ENCODE measurements at regions not wholly inside any gene's neighbourhood (a gene's known extent, or its start where the extent isn't known, plus 50 kb on each side); places are given as distances from the start of the nearest gene placed in this dataset.

GRCh38 chr17:13334374-13334773, 267.4 kb downstream of the HS3ST3A1 start:
- TF ChIP-seq CTCF (conservative IDR thresholded peaks at IDR 0.05; ENCODE audit: low read depth, low read length): no peak
- H3K4me3 ChIP-seq (ENCODE audit: low read depth, low read length): no peak overlapping the region
- no peak for DNase-seq (ENCODE audit: low read depth)

- TF ChIP-seq CTCF (conservative IDR thresholded peaks at IDR 0.05; ENCODE audit: low read depth, low read length): no peak
- no peak for DNase-seq (ENCODE audit: low read depth)
- H3K4me3 ChIP-seq (ENCODE audit: low read depth, low read length): no peak overlapping the region
Measured at GRCh38 chr17:13333661-13334060, 268.1 kb downstream of the HS3ST3A1 start.

- H3K4me3 ChIP-seq (ENCODE audit: low read depth, low read length): no peak overlapping the region
- TF ChIP-seq CTCF (conservative IDR thresholded peaks at IDR 0.05; ENCODE audit: low read depth, low read length): no peak
- no peak for DNase-seq (ENCODE audit: low read depth)
Measured at GRCh38 chr17:13332207-13332606, 269.5 kb downstream of the HS3ST3A1 start.

GRCh38 chr17:13329421-13329820, 272.3 kb downstream of the HS3ST3A1 start:
- DNase-seq (ENCODE audit: low read depth): no peak
- TF ChIP-seq CTCF (conservative IDR thresholded peaks at IDR 0.05; ENCODE audit: low read depth, low read length): no peak
- H3K4me3 ChIP-seq (ENCODE audit: low read depth, low read length): no peak overlapping the region

- no peak overlapping the region for H3K4me3 ChIP-seq (ENCODE audit: low read depth, low read length)
- DNase-seq (ENCODE audit: low read depth): no peak
- no peak for TF ChIP-seq CTCF (conservative IDR thresholded peaks at IDR 0.05; ENCODE audit: low read depth, low read length)
Measured at GRCh38 chr17:13323990-13324389, 277.7 kb downstream of the HS3ST3A1 start.

- no peak overlapping the region for H3K4me3 ChIP-seq (ENCODE audit: low read depth, low read length)
- DNase-seq (ENCODE audit: low read depth): no peak
- no peak for TF ChIP-seq CTCF (conservative IDR thresholded peaks at IDR 0.05; ENCODE audit: low read depth, low read length)
Measured at GRCh38 chr17:13321951-13322701, 279.6 kb downstream of the HS3ST3A1 start.
